ENCODE measurements at regions not wholly inside any gene's neighbourhood (a gene's known extent, or its start where the extent isn't known, plus 50 kb on each side); places are given as distances from the start of the nearest gene placed in this dataset.
"Not testable (repeated sequence)": the region's sequence is repeated elsewhere in the genome, so short reads cannot be mapped to it uniquely, and the experiment has no call there.

DNA sequence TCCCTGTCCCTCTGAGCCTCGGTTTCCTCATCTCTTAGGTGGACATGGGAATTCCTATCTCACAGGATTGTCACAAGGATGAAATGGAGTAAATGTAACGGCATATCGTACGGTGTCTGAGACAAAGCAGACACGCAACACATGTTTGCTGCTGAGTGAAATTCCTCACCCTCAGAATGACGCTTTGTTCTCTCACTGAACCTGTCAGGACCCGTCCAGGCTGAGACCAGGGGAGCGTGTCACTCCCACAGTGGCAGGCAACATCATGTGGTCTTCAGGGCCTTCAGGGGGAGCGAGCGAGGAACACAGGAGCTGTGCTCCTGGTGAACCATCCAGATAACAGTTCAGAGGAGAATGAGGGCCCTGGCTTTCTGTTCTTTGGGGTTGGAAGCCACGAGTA, 74.2 kb downstream of the TOMM20 start:
- no peaks in the 10 kb centered on the region for H3K36me3 Mint-ChIP-seq (ENCODE audit: unreplicated experiment)
- H3K9me3 Mint-ChIP-seq (ENCODE audit: unreplicated experiment): peaks cover 5% of the 10 kb centered on the region
- DNase-seq: no peak
- TF ChIP-seq, protein P1, sequence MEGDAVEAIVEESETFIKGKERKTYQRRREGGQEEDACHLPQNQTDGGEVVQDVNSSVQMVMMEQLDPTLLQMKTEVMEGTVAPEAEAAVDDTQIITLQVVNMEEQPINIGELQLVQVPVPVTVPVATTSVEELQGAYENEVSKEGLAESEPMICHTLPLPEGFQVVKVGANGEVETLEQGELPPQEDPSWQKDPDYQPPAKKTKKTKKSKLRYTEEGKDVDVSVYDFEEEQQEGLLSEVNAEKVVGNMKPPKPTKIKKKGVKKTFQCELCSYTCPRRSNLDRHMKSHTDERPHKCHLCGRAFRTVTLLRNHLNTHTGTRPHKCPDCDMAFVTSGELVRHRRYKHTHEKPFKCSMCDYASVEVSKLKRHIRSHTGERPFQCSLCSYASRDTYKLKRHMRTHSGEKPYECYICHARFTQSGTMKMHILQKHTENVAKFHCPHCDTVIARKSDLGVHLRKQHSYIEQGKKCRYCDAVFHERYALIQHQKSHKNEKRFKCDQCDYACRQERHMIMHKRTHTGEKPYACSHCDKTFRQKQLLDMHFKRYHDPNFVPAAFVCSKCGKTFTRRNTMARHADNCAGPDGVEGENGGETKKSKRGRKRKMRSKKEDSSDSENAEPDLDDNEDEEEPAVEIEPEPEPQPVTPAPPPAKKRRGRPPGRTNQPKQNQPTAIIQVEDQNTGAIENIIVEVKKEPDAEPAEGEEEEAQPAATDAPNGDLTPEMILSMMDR (IDR thresholded peaks at IDR 0.05; ENCODE audit: partially characterized antibody, unreplicated experiment): no peak
- H3K27ac Mint-ChIP-seq (ENCODE audit: unreplicated experiment): no peak overlapping the region
- no peak overlapping the region for H3K4me3 Mint-ChIP-seq (ENCODE audit: unreplicated experiment)
- H3K27me3 Mint-ChIP-seq (ENCODE audit: unreplicated experiment): peaks cover 1% of the 10 kb centered on the region
- peaks cover 18% of the 10 kb centered on the region for H3K4me1 Mint-ChIP-seq (ENCODE audit: low read depth, unreplicated experiment)

DNA sequence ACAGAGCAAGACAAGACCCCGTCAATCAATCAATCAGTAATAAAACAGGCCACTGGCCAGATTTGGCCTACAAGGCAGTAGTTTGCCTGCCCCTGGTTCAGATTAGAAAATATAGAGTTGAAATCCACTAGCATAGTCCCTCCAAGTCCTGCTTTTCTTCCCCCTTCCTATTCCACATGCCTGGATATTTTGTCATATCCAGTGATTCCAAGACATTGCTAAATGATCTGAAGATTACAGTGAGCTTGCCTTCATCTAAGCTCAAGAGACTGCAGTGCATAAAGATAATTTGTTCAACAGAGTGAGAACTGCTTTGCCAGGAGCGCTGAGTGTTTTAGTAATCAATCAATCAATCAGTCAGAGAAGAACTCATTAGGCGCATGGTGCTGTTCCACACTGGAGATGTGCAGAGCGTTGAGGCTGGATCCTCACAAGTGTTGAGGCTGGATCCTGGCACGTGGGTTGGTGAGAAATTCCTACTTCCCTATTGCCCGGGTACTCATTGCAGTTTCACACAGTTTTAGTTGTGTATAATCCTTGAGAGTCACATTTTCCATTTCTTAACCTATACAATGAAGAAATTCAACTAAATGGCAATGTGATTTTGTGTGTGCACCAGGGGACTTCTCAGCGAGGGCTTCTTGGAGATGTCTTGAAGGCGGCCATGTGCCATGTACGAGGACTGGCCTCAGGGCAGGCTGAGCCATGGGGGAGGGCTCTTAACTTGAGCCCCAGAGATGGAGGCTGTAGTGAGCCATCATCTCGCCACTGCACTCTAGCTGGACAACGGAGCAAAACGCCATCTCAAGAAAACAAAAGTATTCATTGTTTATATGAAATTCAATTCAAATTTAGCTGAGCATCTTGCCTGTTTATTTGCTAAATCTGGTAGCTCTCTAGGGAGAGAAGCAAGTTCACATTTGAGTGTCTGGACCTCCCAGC, 76.3 kb downstream of the TOMM20 start:
- peak overlapping the region; percentile 52 for H3K27ac Mint-ChIP-seq (ENCODE audit: unreplicated experiment)

DNA sequence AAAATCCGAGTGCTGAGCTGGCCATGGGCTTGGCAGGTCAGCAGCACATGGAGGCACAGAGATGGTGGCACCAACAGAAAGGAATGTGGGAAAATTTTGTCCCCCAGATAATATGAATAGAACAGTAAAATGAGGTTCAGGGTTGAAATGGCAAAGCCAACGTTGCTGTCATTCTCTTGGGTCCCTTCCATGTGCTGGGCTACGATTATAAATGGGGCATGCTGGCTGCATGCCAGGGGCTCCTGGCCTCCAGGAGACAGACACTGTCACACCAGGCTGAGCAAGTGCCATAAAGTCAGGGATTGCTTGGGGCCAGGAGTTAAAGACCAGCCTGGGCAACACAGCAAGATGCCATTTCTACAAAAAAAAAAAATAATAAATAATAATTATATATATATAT, 77.1 kb downstream of the TOMM20 start:
- peak overlapping the region; percentile 73 for H3K27ac Mint-ChIP-seq (ENCODE audit: unreplicated experiment)
- H3K36me3 Mint-ChIP-seq (ENCODE audit: unreplicated experiment): no peaks in the 10 kb centered on the region
- H3K9me3 Mint-ChIP-seq (ENCODE audit: unreplicated experiment): peaks cover 5% of the 10 kb centered on the region
- H3K4me1 Mint-ChIP-seq (ENCODE audit: low read depth, unreplicated experiment): peaks cover 22% of the 10 kb centered on the region
- H3K27me3 Mint-ChIP-seq (ENCODE audit: unreplicated experiment): peaks cover 1% of the 10 kb centered on the region
- TF ChIP-seq, protein P1 (IDR thresholded peaks at IDR 0.05; ENCODE audit: partially characterized antibody, unreplicated experiment): no peak
- no peak overlapping the region for H3K4me3 Mint-ChIP-seq (ENCODE audit: unreplicated experiment)
- DNase-seq: no peak

More for the DNA sequence above, 76.3 kb downstream of the TOMM20 start:
- TF ChIP-seq, protein P1 (IDR thresholded peaks at IDR 0.05; ENCODE audit: partially characterized antibody, unreplicated experiment): no peak
- peaks cover 1% of the 10 kb centered on the region for H3K27me3 Mint-ChIP-seq (ENCODE audit: unreplicated experiment)
- H3K9me3 Mint-ChIP-seq (ENCODE audit: unreplicated experiment): peaks cover 5% of the 10 kb centered on the region
- H3K36me3 Mint-ChIP-seq (ENCODE audit: unreplicated experiment): no peaks in the 10 kb centered on the region
- DNase-seq: no peak
- peaks cover 22% of the 10 kb centered on the region for H3K4me1 Mint-ChIP-seq (ENCODE audit: low read depth, unreplicated experiment)
- H3K4me3 Mint-ChIP-seq (ENCODE audit: unreplicated experiment): peak overlapping the region; percentile 50

DNA sequence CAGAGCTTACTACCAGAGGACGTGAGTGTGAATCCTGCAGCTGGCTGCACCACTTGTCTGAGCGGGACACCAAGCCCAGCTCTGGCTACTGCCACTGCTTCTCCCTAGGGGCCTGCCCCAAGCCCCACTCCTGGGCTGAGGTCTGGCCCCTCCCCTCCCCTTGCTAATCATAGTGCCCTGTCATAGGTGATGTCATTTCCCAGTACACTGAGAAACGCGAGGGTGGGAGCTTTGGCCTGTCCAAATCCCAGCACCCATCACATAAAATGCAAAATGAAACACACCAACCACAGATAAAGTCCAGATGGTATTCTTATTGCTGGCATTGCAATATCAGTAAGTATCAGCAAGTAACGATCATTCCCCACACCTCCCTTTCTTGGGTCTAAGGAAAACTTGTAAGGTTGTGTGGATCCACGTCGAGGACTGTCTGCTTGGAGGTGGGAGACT, 77.7 kb downstream of the TOMM20 start:
- Mint-ChIP-seq H3K4me1 (ENCODE audit: low read depth, unreplicated experiment) (peaks cover 22% of the 10 kb centered on the region), H3K36me3 (ENCODE audit: unreplicated experiment) (no peaks in the 10 kb centered on the region), H3K27me3 (ENCODE audit: unreplicated experiment) (peaks cover 1% of the 10 kb centered on the region), H3K4me3 (ENCODE audit: unreplicated experiment) (no peak overlapping the region), H3K9me3 (ENCODE audit: unreplicated experiment) (peaks cover 5% of the 10 kb centered on the region), H3K27ac (ENCODE audit: unreplicated experiment) (peak overlapping the region; percentile 73)
- TF ChIP-seq, protein P1 (IDR thresholded peaks at IDR 0.05; ENCODE audit: partially characterized antibody, unreplicated experiment): no peak
- peak; percentile 62 for DNase-seq

DNA sequence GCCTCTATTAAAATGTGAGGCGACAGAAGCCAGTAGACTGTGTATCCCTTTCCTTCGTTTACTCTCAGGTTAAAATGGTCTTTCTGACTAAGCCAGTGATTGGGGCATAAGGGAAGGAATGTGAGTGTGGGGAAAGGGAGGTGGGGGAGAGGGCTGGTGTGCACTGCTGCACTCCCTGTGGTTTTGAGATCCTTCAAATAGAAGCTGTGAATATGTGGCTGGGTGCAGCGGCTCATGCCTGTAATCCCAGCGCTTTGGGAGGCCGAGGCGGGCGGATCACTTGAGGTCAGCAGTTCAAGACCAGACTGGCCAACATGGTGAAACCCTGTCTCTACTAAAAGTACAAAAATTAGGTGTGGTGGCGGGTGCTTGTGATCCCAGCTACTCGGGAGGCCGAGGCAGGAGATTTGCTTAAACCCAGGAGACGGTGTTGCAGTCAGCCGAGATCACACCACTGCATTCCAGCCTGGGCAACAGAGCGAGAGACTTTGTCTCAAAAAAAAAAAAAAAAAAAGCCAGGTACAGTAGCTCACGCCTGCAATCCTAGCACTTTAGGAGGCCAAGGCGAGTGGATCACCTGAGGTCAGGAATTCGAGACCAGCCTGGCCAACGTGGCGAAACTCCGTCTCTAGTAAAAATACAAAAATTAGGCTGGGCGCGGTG, 78.8 kb downstream of the TOMM20 start:
- not testable (repeated sequence) for H3K27ac Mint-ChIP-seq (ENCODE audit: unreplicated experiment); H3K9me3 Mint-ChIP-seq (ENCODE audit: unreplicated experiment); H3K4me3 Mint-ChIP-seq (ENCODE audit: unreplicated experiment); H3K36me3 Mint-ChIP-seq (ENCODE audit: unreplicated experiment); H3K27me3 Mint-ChIP-seq (ENCODE audit: unreplicated experiment); DNase-seq
- H3K4me1 Mint-ChIP-seq (ENCODE audit: low read depth, unreplicated experiment): peaks cover 22% of the 10 kb centered on the region
